Fibroblast of villous mesenchyme (primary cell): ENCODE measurements at regions not wholly inside any gene's neighbourhood (a gene's known extent, or its start where the extent isn't known, plus 50 kb on each side); places are given as distances from the start of the nearest gene placed in this dataset.

Source experiments
- DNase-seq: peaks from one replicate; pipeline ENCODE4 v3.0.0-alpha.2; 2010; ENCODE audit warnings: low read depth
- H3K4me3 ChIP-seq: 2 replicates; pipeline ENCODE4 v1.5.1; 2011; ENCODE audit warnings: low read depth, mild to moderate bottlenecking, low read length
- CTCF ChIP-seq: IDR thresholded peaks from 2 replicates; pipeline ENCODE4 v1.5.1; 2012; ENCODE audit warnings: low read depth, mild to moderate bottlenecking, low read length; ENCODE audit not compliant: insufficient read depth

GRCh38 chr5:124468671-124469411 is 277.6 kb downstream of the ZNF608 start:
- H3K4me3 ChIP-seq = no peak overlapping the region
- TF ChIP-seq CTCF = no peak
- DNase-seq = no peak

GRCh38 chr5:124467745-124468144 is 278.7 kb downstream of the ZNF608 start:
- no peak overlapping the region for H3K4me3 ChIP-seq
- DNase-seq = no peak
- TF ChIP-seq CTCF = no peak

- no peak for TF ChIP-seq CTCF
- DNase-seq = no peak
- no peak overlapping the region for H3K4me3 ChIP-seq
Measured at GRCh38 chr5:124466011-124466410, 280.4 kb downstream of the ZNF608 start.

- no peak for DNase-seq
- no peak for TF ChIP-seq CTCF
- H3K4me3 ChIP-seq = no peak overlapping the region
Measured at GRCh38 chr5:124463851-124464250, 282.6 kb downstream of the ZNF608 start.

- no peak for DNase-seq
- no peak for TF ChIP-seq CTCF
- H3K4me3 ChIP-seq = no peak overlapping the region
Measured at GRCh38 chr5:124462751-124463150, 283.7 kb downstream of the ZNF608 start.

GRCh38 chr5:124461941-124462340 is 284.5 kb downstream of the ZNF608 start:
- no peak for TF ChIP-seq CTCF
- H3K4me3 ChIP-seq = no peak overlapping the region
- DNase-seq = no peak

GRCh38 chr5:124461157-124461556 is 285.3 kb downstream of the ZNF608 start:
- H3K4me3 ChIP-seq = no peak overlapping the region
- no peak for DNase-seq
- TF ChIP-seq CTCF = no peak
